ENCODE measurements at regions not wholly inside any gene's neighbourhood (a gene's known extent, or its start where the extent isn't known, plus 50 kb on each side); places are given as distances from the start of the nearest gene placed in this dataset.

DNA sequence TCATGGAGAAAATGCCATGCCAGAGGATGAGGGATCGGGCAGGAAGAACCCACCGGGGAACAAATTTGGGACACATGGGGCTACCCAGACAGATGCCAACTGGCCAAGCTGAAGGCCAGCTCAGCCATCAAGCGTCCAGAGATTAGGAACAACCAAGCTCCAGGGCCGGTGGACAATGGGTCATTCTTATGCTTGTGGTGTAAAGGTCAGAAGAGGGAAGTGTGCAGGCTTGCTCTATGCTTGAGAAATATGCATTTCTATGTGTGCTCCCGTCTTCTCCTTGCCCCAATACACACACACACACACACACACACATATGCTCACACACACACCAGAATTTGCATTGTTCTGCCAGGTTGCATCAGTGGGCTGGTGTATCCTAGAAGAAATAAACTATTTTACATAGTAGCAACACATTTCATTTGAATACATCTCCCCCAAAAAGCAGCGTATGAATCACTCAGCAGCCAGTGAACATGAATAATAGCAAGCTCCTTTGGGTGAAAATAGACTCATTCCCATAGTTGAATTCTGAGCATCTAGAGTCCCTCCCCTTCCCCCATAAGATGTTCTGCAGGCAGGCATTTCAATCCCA lies 201.9 kb upstream of the PPARGC1A start:
- Histone ChIP-seq H3K27me3 (ENCODE audit: insufficient read depth, low read length) (no peaks in the 10 kb centered on the region), H3K9ac (ENCODE audit: low read depth, low read length) (no peak overlapping the region), H3K36me3 (ENCODE audit: insufficient read depth, low read depth, low read length) (no peaks in the 10 kb centered on the region), H3K4me3 (ENCODE audit: low read length) (no peak overlapping the region), H3K4me1 (ENCODE audit: insufficient read depth, low read length) (no peaks in the 10 kb centered on the region), H3K27ac (ENCODE audit: low read length) (no peak overlapping the region), H3K9me3 (ENCODE audit: insufficient read depth, low read depth, low read length) (no peaks in the 10 kb centered on the region)

DNA sequence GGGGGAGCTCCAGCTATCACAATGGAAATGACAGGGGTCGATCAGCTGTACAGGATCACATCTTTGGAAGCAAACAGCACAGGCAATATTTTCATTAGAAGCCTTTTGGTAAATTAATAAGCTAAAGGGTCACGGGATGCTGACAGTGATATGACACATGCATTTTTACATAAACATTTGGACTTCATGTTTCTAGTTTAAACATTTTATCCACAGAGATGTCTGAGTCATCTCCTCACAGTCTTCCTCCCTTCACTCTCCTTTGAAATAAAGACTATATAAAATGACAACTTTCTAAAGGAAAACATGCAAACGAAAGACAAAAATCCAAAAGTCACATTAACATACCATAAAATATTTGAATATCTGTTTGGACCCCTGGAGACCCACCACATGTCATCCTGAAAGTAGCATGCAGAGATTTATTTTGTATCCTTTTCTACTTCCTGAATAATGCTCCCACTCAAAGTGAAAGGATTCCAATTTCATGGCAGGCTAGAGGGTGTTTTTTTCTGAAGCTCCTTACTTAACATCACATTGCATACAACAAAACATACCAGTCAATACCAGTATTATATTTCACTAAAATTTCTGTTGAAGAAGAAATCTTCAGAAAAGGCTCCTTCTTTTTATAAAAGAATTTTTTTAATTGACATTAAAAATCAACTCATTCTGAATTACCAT lies 200.1 kb upstream of the PPARGC1A start:
- no peaks in the 10 kb centered on the region for H3K36me3 ChIP-seq (ENCODE audit: insufficient read depth, low read depth, low read length)
- H3K4me3 ChIP-seq (ENCODE audit: low read length): no peak overlapping the region
- no peak overlapping the region for H3K27ac ChIP-seq (ENCODE audit: low read length)
- no peaks in the 10 kb centered on the region for H3K9me3 ChIP-seq (ENCODE audit: insufficient read depth, low read depth, low read length)
- H3K9ac ChIP-seq (ENCODE audit: low read depth, low read length): no peak overlapping the region
- no peaks in the 10 kb centered on the region for H3K4me1 ChIP-seq (ENCODE audit: insufficient read depth, low read length)
- no peaks in the 10 kb centered on the region for H3K27me3 ChIP-seq (ENCODE audit: insufficient read depth, low read length)

DNA sequence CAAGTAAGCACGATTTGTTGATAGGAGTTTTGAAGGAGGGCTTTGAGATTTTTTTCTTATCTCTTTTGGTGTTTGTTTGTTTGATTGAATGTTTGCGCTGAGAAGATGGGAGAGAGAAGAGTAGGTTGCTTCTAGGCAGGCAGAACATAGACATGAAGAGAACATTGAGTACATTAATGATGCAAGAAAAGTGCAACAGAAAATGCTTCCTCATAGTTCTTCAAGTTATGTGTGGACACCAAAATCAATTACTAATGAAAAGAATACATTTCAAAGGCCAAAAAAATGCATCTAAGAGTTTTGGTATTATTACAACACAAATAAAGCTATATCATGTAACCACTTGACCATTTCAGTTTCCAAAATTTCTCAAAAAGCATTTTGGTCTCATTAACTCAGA lies 191.0 kb upstream of the PPARGC1A start:
- Histone ChIP-seq H3K4me1 (ENCODE audit: insufficient read depth, low read length) (no peaks in the 10 kb centered on the region), H3K27me3 (ENCODE audit: insufficient read depth, low read length) (no peaks in the 10 kb centered on the region), H3K9ac (ENCODE audit: low read depth, low read length) (no peak overlapping the region), H3K9me3 (ENCODE audit: insufficient read depth, low read depth, low read length) (no peaks in the 10 kb centered on the region), H3K4me3 (ENCODE audit: low read length) (no peak overlapping the region), H3K27ac (ENCODE audit: low read length) (no peak overlapping the region), H3K36me3 (ENCODE audit: insufficient read depth, low read depth, low read length) (no peaks in the 10 kb centered on the region)

DNA sequence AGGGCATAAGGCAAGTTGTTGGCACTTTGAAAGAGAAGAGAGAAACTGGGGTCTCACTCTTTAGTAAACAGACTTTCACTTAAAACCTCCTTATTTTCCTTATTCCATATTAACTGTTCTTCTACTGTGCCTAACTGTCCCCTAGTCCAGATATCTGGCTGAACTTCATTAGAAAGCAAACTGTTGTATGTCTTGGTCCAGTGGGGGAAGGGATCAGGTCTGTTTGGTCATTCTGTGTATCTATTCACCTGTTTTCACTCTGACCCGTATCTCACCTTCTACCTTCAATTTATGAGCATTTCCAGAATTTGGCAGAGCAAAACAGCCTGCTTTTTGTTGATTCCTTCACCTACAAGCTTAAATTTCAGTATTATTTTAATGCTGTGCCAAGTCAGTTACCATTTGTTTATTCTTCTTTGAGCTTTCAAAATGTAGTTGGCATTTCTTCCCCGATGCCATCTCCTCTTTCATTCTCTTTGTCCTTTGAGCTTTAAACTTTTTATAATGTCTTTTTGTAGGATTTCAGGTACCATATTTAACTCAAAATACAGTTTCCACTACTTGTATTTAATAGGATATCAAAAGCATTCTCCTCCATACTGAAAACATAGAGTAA lies 188.6 kb upstream of the PPARGC1A start:
- no peak overlapping the region for H3K27ac ChIP-seq (ENCODE audit: low read length)
- H3K4me3 ChIP-seq (ENCODE audit: low read length): no peak overlapping the region
- H3K27me3 ChIP-seq (ENCODE audit: insufficient read depth, low read length): no peaks in the 10 kb centered on the region
- no peaks in the 10 kb centered on the region for H3K36me3 ChIP-seq (ENCODE audit: insufficient read depth, low read depth, low read length)
- H3K4me1 ChIP-seq (ENCODE audit: insufficient read depth, low read length): no peaks in the 10 kb centered on the region
- no peaks in the 10 kb centered on the region for H3K9me3 ChIP-seq (ENCODE audit: insufficient read depth, low read depth, low read length)
- no peak overlapping the region for H3K9ac ChIP-seq (ENCODE audit: low read depth, low read length)

DNA sequence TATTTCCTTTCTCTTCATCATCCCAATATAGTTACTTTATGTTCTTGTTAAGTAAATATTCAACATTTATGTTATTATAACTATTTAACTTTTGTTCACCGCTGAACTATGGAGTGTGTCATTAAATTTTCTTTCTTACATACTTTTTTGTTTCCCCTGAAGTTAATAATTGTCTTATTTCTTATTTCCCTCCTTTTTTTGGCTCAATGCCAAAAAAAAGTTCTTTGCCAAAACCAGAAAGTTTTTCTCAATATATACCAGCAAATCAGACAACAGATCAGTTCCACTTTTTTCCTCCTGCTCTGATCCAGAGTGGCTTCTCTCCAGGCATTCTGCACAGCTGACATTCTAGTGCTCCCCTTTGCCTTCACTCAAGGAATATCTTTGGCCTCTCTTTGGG lies 187.0 kb upstream of the PPARGC1A start:
- Histone ChIP-seq H3K9me3 (ENCODE audit: insufficient read depth, low read depth, low read length) (no peaks in the 10 kb centered on the region), H3K9ac (ENCODE audit: low read depth, low read length) (no peak overlapping the region), H3K4me3 (ENCODE audit: low read length) (no peak overlapping the region), H3K4me1 (ENCODE audit: insufficient read depth, low read length) (no peaks in the 10 kb centered on the region), H3K27ac (ENCODE audit: low read length) (no peak overlapping the region), H3K36me3 (ENCODE audit: insufficient read depth, low read depth, low read length) (no peaks in the 10 kb centered on the region), H3K27me3 (ENCODE audit: insufficient read depth, low read length) (no peaks in the 10 kb centered on the region)

DNA sequence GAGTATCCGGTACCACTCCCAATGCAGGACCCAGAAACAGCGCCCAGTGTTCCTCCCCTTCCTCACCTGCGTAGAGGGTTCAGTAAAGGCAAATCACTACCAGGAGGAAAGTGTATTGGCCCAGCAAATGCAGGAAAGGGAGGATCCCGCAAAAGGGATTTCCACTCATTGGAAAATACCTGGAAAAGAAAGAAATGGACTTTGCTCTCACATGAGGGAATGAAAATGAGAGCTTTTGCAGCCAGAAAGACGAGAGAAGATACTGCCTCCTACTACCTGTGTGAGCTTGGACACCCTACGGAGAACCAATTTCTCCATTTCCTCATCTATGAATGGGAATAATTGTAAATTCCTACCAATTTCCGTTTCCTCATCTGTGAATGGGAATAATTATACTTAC lies 184.1 kb upstream of the PPARGC1A start:
- H3K36me3 ChIP-seq (ENCODE audit: insufficient read depth, low read depth, low read length): no peaks in the 10 kb centered on the region
- no peaks in the 10 kb centered on the region for H3K9me3 ChIP-seq (ENCODE audit: insufficient read depth, low read depth, low read length)
- H3K4me1 ChIP-seq (ENCODE audit: insufficient read depth, low read length): no peaks in the 10 kb centered on the region
- H3K27me3 ChIP-seq (ENCODE audit: insufficient read depth, low read length): no peaks in the 10 kb centered on the region
- H3K4me3 ChIP-seq (ENCODE audit: low read length): no peak overlapping the region
- H3K27ac ChIP-seq (ENCODE audit: low read length): no peak overlapping the region
- no peak overlapping the region for H3K9ac ChIP-seq (ENCODE audit: low read depth, low read length)

DNA sequence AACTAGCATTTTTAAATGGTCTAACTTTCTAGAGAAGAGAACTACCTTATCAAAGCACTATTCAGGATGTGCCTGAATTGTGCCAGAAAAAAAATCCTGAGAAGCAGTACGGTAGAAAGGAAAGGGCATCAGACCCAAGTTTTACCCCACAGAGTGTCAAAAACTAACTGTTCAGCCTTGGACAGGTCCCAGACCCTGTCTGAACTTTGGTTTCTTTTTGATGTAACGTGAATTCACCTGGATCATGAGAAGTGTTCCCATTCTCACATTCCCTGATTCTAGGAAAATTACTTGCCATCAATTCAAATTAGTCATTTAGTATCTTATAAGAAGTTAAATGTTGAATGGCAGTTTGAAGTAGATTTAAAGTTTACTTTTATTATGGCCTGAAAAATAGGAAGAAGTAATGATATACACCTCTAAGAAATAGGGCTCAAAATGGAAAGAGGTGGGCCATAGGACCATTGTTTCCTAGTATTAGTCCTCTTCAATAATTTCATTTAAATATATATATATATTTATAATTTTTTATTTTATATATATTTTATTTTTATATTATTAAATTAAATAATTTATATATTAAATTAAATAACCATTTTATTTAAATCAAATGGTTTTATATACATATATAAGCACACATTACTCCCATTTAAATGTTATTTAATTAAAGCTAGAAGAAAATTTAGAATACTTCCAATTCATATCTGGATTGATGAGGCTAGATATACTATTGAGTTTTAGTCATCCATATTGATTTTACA lies 181.9 kb upstream of the PPARGC1A start:
- no peaks in the 10 kb centered on the region for H3K9me3 ChIP-seq (ENCODE audit: insufficient read depth, low read depth, low read length)

DNA sequence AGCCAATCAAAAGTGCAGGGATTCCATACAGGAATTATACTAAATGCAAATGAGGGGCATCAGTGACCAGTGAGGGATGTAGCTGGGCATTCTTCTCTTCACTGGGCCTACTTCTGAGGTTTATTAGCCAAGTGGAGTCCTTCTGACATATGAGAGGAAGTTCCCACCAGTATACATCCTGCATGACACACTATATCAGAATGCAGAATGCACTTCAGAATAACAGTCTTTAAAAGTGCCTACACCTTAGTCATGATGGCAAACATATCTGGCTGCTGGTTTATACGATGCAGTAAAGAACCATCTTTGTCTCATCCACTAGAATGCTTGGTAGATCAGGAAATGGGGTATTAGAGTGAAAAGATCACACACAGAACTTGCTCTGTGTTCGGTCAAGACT lies 180.3 kb upstream of the PPARGC1A start:
- no peak overlapping the region for H3K27ac ChIP-seq (ENCODE audit: low read length)
- H3K27me3 ChIP-seq (ENCODE audit: insufficient read depth, low read length): no peaks in the 10 kb centered on the region
- H3K36me3 ChIP-seq (ENCODE audit: insufficient read depth, low read depth, low read length): no peaks in the 10 kb centered on the region
- H3K4me1 ChIP-seq (ENCODE audit: insufficient read depth, low read length): no peaks in the 10 kb centered on the region
- H3K9me3 ChIP-seq (ENCODE audit: insufficient read depth, low read depth, low read length): no peaks in the 10 kb centered on the region
- no peak overlapping the region for H3K4me3 ChIP-seq (ENCODE audit: low read length)
- H3K9ac ChIP-seq (ENCODE audit: low read depth, low read length): no peak overlapping the region

More for the DNA sequence above, 181.9 kb upstream of the PPARGC1A start:
- Histone ChIP-seq H3K27ac (ENCODE audit: low read length) (no peak overlapping the region), H3K27me3 (ENCODE audit: insufficient read depth, low read length) (no peaks in the 10 kb centered on the region), H3K36me3 (ENCODE audit: insufficient read depth, low read depth, low read length) (no peaks in the 10 kb centered on the region), H3K4me1 (ENCODE audit: insufficient read depth, low read length) (no peaks in the 10 kb centered on the region), H3K4me3 (ENCODE audit: low read length) (no peak overlapping the region), H3K9ac (ENCODE audit: low read depth, low read length) (no peak overlapping the region)

DNA sequence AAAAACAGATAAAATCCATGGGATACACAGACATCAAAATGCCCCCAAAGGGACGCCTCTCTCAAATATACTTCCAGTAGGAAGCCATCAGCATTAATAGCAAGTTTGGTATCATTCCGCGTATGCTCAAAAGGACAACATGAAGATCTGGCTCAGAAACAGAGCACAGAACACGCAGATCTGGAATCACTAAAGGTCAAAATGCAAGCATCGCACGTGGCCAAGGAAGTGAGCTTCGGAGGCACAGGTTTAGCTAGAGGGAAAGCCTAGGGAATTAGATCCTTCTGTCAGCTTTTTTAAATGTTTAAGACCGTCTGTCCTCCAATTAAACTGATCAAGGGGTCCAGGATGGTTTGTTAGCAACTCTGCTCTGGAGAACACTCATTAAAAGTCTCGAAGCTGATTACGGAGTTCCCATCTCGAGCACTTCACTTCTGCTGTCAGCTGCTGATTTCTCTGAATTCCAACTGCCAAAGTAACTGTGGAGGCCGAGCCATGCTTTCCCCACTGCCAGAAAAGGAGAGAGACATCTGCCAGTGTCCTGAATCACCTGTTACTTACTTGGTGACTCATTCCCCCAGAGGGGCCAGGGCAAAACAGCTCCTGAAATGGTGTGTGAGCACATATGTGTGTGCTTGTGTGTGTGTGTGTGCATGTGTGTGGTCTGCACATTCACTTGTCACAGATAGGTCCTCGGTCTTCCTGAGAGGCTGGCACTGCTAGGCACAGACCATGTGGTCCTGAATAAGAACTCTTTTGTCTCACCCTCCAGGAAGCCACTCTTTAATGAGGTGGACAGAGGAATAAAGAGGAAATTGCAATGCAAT lies 177.7 kb upstream of the PPARGC1A start:
- H3K4me1 ChIP-seq (ENCODE audit: insufficient read depth, low read length): no peaks in the 10 kb centered on the region
- H3K9ac ChIP-seq (ENCODE audit: low read depth, low read length): no peak overlapping the region
- H3K36me3 ChIP-seq (ENCODE audit: insufficient read depth, low read depth, low read length): no peaks in the 10 kb centered on the region
- H3K27me3 ChIP-seq (ENCODE audit: insufficient read depth, low read length): no peaks in the 10 kb centered on the region
- H3K27ac ChIP-seq (ENCODE audit: low read length): no peak overlapping the region
- H3K9me3 ChIP-seq (ENCODE audit: insufficient read depth, low read depth, low read length): no peaks in the 10 kb centered on the region
- no peak overlapping the region for H3K4me3 ChIP-seq (ENCODE audit: low read length)

DNA sequence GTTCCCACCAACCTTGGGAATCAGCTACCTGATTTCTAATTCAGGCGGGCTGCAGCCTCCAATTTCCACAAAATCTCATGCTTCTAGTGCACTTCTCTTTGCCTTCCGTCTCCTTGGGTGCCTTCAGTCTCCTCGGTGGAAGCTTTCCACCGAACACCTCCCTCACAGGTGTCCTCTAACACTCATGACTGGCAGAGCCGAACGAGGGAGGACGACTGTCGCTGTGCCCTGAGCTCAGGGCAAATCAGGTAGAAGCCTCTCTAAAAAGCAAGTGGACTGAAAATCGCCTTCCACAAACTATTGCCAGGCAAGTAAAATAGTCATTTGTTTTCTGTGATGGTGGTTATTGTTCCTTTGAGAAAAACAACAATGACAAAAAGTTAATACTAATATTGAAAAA lies 176.1 kb upstream of the PPARGC1A start:
- H3K27me3 ChIP-seq (ENCODE audit: insufficient read depth, low read length): no peaks in the 10 kb centered on the region
- H3K27ac ChIP-seq (ENCODE audit: low read length): no peak overlapping the region
- H3K9ac ChIP-seq (ENCODE audit: low read depth, low read length): no peak overlapping the region
- H3K4me3 ChIP-seq (ENCODE audit: low read length): no peak overlapping the region
- H3K4me1 ChIP-seq (ENCODE audit: insufficient read depth, low read length): no peaks in the 10 kb centered on the region
- no peaks in the 10 kb centered on the region for H3K9me3 ChIP-seq (ENCODE audit: insufficient read depth, low read depth, low read length)
- no peaks in the 10 kb centered on the region for H3K36me3 ChIP-seq (ENCODE audit: insufficient read depth, low read depth, low read length)

DNA sequence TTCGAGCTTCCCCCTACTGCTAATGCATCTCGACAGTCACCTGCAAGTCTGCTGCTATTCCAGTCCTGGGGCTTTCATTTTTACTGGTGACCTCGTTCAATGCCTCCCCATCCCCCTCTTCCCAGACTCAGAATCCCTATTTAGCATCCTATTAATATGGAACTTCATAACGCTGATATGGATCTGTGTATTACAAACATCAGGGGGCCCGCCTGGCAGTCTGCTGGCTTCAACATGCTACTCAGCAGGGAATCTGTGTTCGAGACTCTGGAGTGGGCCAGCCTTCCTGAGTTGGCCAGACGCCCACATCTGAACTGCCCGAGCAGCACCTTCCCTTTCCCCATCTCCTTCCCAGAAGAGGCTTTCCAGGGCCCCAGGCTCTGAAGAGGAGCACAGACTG lies 173.9 kb upstream of the PPARGC1A start:
- H3K36me3 ChIP-seq (ENCODE audit: insufficient read depth, low read depth, low read length): no peaks in the 10 kb centered on the region
- H3K4me1 ChIP-seq (ENCODE audit: insufficient read depth, low read length): no peaks in the 10 kb centered on the region
- no peak overlapping the region for H3K4me3 ChIP-seq (ENCODE audit: low read length)
- no peaks in the 10 kb centered on the region for H3K27me3 ChIP-seq (ENCODE audit: insufficient read depth, low read length)
- H3K9ac ChIP-seq (ENCODE audit: low read depth, low read length): no peak overlapping the region
- no peaks in the 10 kb centered on the region for H3K9me3 ChIP-seq (ENCODE audit: insufficient read depth, low read depth, low read length)
- H3K27ac ChIP-seq (ENCODE audit: low read length): no peak overlapping the region
